Heart right ventricle (tissue), 16 donors: ENCODE measurements at regions not wholly inside any gene's neighbourhood (a gene's known extent, or its start where the extent isn't known, plus 50 kb on each side); places are given as distances from the start of the nearest gene placed in this dataset.
"Not testable (repeated sequence)": the region's sequence is repeated elsewhere in the genome, so short reads cannot be mapped to it uniquely, and the experiment has no call there.

Experiments used
- ATAC-seq, 8 donors: fragments of 200-7000 bp; cut with Tn5 transposase; one replicate each; pipeline ENCODE4 v1.9.1; 2020; ENCODE audit warnings: mild to moderate bottlenecking in 8 of 8, moderate library complexity in 8 of 8, moderate number of reproducible peaks in 1 of 8
- DNase-seq, 2 donors: peaks; one replicate each; pipeline ENCODE4 v3.0.0-alpha.2; 2020
- H3K27ac ChIP-seq, 10 donors: fragments of 200-600 bp; sonication (generic) in 2 of 10; one replicate each; pipeline versions ENCODE4 v1.5.0 to v1.8.0; 2020 to 2022; ENCODE audit warnings: mild to moderate bottlenecking in 3 of 10
- H3K27me3 ChIP-seq, 7 donors: fragments of 200-600 bp; one replicate each; pipeline ENCODE4 v1.8.0; 2021 to 2022; ENCODE audit warnings: mild to moderate bottlenecking in 2 of 7
- H3K36me3 ChIP-seq, 9 donors: fragments of 200-600 bp; sonication (generic) in 1 of 9; one replicate each; pipeline versions ENCODE4 v1.5.0 to v1.8.0; 2020 to 2022; ENCODE audit warnings: mild to moderate bottlenecking in 2 of 9
- H3K4me1 ChIP-seq, 9 donors: fragments of 200-600 bp; sonication (generic) in 1 of 9; one replicate each; pipeline versions ENCODE4 v1.5.0 to v1.8.0; 2020 to 2022; ENCODE audit warnings: mild to moderate bottlenecking in 4 of 9
- H3K4me3 ChIP-seq, 10 donors: fragments of 200-600 bp; sonication (generic) in 2 of 10; one replicate each; pipeline versions ENCODE4 v1.5.0 to v1.8.0; 2020 to 2022; ENCODE audit warnings: mild to moderate bottlenecking in 7 of 10, moderate library complexity in 2 of 10
- H3K9me3 ChIP-seq, 11 donors: fragments of 200-600 bp in 10 of 11; sonication (generic) in 2 of 11; one replicate each; pipeline versions ENCODE4 v1.5.0 to v1.8.0; 2013 to 2022; ENCODE audit warnings: mild to moderate bottlenecking in 2 of 11, control low read depth in 1 of 11, moderate library complexity in 1 of 11
- CTCF ChIP-seq, 9 donors: fragments of 200-600 bp; sonication (generic) in 2 of 9; IDR thresholded peaks; one replicate each; pipeline versions ENCODE4 v1.5.0 to v1.8.0; 2021 to 2022; ENCODE audit warnings: antibody characterized with exemption in 9 of 9, mild to moderate bottlenecking in 5 of 9, moderate library complexity in 1 of 9
- WGBS, 2 donors: extraction: QIAGEN DNeasy Blood & Tissue Kit; methylation state at CpG; one replicate each; pipeline ENCODE4 v1.1.7; 2013; ENCODE audit warnings: inconsistent platforms in 1 of 2; 5-methylcytosine and 5-hydroxymethylcytosine counted together
- intact Hi-C, 10 donors: fragments of 100-400 bp; cut with DNase I; formaldehyde crosslinking; loops; one replicate each; pipeline versions ENCODE4 v1.11.1 to v1.14.2; 2022
- donor health status: Arrhythmogenic right ventricular cardiomyopathy.
- donor health status: ischemic (EF 13 %, LVEDD 7.1; RV severe dilation, severe dysfunction).
- donor health status: healthy with polysubstance abuse.
- donor health status: DM: no; HTN: yes; CAD: no.
- donor health status: DM: no; HTN: no; CAD: no.
- donor health status: ischemic (EF 25% LVEDD 6.9; RV normal size, moderate dysfunction).
- donor health status: ischemic (EF 25% LVEDD 5.7; RV mildly dilated, moderate dysfunction).
- donor health status: healthy.
- donor health status: DM: yes; HTN: yes; CAD: no.
- donor health status: Ischemic cardiomyopathy.
- donor health status: ischemic (EF 35%, LVEDD 5.7; RV mildly dilated, moderate dysfunction).
- donor health status: nonischemic (EF 11% LVEDD 7.7; RV severe dilation, severe dysfunction).
- donor health status: DM: yes; HTN: yes; CAD: no.
- donor health status: PGD.
- donor health status: ischemic (EF 29% LVEDD 5.4; RV normal size, mild dysfunction).
- donor health status: nonischemic (EF 23%, LVEDD 6.1; RV moderate dilation, normal function).

GRCh38 chr13:94858856-94859255 is 146.5 kb upstream of the SOX21 start:
- Histone ChIP-seq H3K27ac (no peak overlapping the region), H3K36me3 (no peaks in the 10 kb centered on the region), H3K4me3 (no peak overlapping the region), H3K9me3 (no peaks in the 10 kb centered on the region), H3K4me1 (peaks cover 0 to 31% (median 0%) of the 10 kb centered on the region in 9 donors), H3K27me3 (peaks cover 0 to 4% (median 0%) of the 10 kb centered on the region in 7 donors)
- intact Hi-C loops: no loop called here
- 64 to 83% methylated on average over 4 of the region's 4 CpGs for WGBS, 2 donors
- no peak for TF ChIP-seq CTCF (IDR thresholded peaks at IDR 0.05)
- no peak for ATAC-seq
- DNase-seq: no peak

GRCh38 chr13:94854688-94855087 is 142.3 kb upstream of the SOX21 start:
- H3K4me3 ChIP-seq: no peak overlapping the region
- H3K9me3 ChIP-seq: no peaks in the 10 kb centered on the region
- no peak for ATAC-seq
- peaks cover 0 to 12% (median 0%) of the 10 kb centered on the region in 9 donors for H3K4me1 ChIP-seq
- intact Hi-C loops: no loop called here
- H3K36me3 ChIP-seq: no peaks in the 10 kb centered on the region
- DNase-seq: no peak
- no peaks in the 10 kb centered on the region for H3K27me3 ChIP-seq
- H3K27ac ChIP-seq: no peak overlapping the region
- TF ChIP-seq CTCF (IDR thresholded peaks at IDR 0.05): no peak
- WGBS, 2 donors: 65 to 66% methylated on average over 1 of the region's 1 CpG

DNA sequence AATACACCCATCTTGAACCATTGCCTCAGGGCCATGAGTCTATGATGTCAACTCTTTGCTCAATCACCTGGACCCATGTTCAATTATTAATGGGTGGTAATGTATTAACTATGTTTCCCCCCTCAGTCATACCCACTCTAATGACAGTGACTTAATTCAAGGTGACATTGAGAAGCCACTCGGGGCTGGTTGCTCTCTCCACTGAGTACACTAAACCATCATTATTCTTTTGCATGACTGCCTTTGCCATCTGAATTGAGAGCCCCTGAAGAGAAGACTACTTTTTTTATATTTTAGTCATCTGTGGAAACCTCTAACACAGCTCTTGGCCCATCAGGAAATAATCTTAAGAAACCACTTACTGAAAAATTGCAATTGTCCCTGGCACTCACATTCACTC is 139.2 kb upstream of the SOX21 start:
- no peak for TF ChIP-seq CTCF (IDR thresholded peaks at IDR 0.05)
- Histone ChIP-seq H3K9me3 (no peaks in the 10 kb centered on the region), H3K27ac (no peak overlapping the region), H3K4me1 (no peaks in the 10 kb centered on the region), H3K4me3 (no peak overlapping the region), H3K27me3 (no peaks in the 10 kb centered on the region), H3K36me3 (no peaks in the 10 kb centered on the region)
- DNase-seq: no peak
- 76 to 81% methylated on average over 1 of the region's 1 CpG for WGBS, 2 donors
- ATAC-seq: no peak
- intact Hi-C loops: no loop called here

GRCh38 chr13:94849254-94849653 is 136.9 kb upstream of the SOX21 start:
- Histone ChIP-seq H3K4me3 (no peak overlapping the region), H3K9me3 (no peaks in the 10 kb centered on the region), H3K27me3 (no peaks in the 10 kb centered on the region), H3K36me3 (no peaks in the 10 kb centered on the region), H3K4me1 (no peaks in the 10 kb centered on the region), H3K27ac (no peak overlapping the region)
- TF ChIP-seq CTCF (IDR thresholded peaks at IDR 0.05): no peak
- ATAC-seq (no peak), DNase-seq (no peak)
- 36 to 42% methylated on average over 1 of the region's 1 CpG for WGBS, 2 donors
- intact Hi-C loops: no loop called here

- H3K4me1 ChIP-seq: no peaks in the 10 kb centered on the region
- H3K27ac ChIP-seq: no peak overlapping the region
- no peak overlapping the region for H3K4me3 ChIP-seq
- intact Hi-C loops: no loop called here
- peaks cover 0 to 11% (median 0%) of the 10 kb centered on the region in 11 donors for H3K9me3 ChIP-seq
- TF ChIP-seq CTCF (IDR thresholded peaks at IDR 0.05): no peak
- DNase-seq (no peak), ATAC-seq (no peak)
- H3K27me3 ChIP-seq: no peaks in the 10 kb centered on the region
- H3K36me3 ChIP-seq: no peaks in the 10 kb centered on the region
Observed at GRCh38 chr13:94842901-94843300, 130.6 kb upstream of the SOX21 start.

DNA sequence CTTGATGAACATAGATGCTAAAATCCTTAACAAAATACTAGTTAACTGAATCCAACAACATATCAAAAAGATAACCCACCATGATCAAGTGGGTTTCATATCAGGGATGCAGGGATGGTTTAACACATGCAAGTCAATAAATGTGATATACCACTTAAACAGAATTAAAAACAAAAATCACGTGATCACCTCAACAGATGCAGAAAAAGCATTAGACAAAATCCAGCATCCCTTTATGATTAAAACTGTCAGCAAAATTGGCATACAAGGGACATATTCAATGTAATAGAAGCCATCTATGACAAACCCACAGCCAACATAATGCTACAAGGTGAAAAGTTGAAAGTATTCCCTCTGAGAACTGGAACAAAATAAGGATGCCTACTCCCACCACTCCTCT is 124.7 kb upstream of the SOX21 start:
- peaks cover 0 to 11% (median 0%) of the 10 kb centered on the region in 11 donors for H3K9me3 ChIP-seq
- H3K36me3 ChIP-seq, ATAC-seq, H3K4me1 ChIP-seq, DNase-seq, H3K27me3 ChIP-seq, intact Hi-C loops, H3K4me3 ChIP-seq, H3K27ac ChIP-seq: not testable (repeated sequence)
- WGBS, 2 donors: 79 to 82% methylated on average over 1 of the region's 1 CpG
